Tibial nerve (tissue), 4 donors: ENCODE measurements at regions not wholly inside any gene's neighbourhood (a gene's known extent, or its start where the extent isn't known, plus 50 kb on each side); places are given as distances from the start of the nearest gene placed in this dataset.

Experiments used
- CTCF ChIP-seq, 5 experiments: fragments of 200-600 bp in 3 of 5; fragments of 450-650 bp in 2 of 5; sonication (generic) in 3 of 5; IDR thresholded peaks; one replicate each; pipeline ENCODE4 v1.5.1; 2016 to 2019; ENCODE audit warnings: antibody characterized with exemption in 5 of 5, mild to moderate bottlenecking in 3 of 5, moderate library complexity in 2 of 5
- EP300 ChIP-seq, 2 donors: sonication (generic); formaldehyde crosslinking; IDR thresholded peaks; one replicate each; pipeline ENCODE4 v1.6.1; 2017; ENCODE audit warnings: antibody characterized with exemption in 2 of 2, mild to moderate bottlenecking in 1 of 2
- POLR2A ChIP-seq, 2 donors: fragments of 450-650 bp; IDR thresholded peaks; one replicate each; pipeline ENCODE4 v1.6.1; 2017; ENCODE audit warnings: antibody characterized with exemption in 2 of 2, mild to moderate bottlenecking in 2 of 2, moderate library complexity in 2 of 2

DNA sequence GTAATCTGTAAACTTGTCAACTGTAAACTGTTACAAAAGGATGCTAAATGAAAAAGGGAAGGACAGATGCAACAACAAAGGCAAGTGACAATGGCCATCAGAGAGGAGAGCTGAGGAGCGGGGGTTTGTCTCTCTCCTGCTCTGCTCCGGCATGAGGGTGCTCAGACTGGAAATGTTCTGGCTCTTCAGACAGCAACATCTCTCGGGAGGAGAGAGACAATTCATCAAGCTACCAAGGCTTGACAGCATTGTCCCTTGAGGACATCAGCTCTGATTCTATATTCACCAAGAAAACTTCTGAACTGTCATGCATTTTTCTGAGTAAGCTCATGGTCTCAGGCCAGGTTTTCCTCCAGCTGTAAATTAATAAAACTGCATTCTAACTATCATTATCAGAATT, 408.2 kb downstream of the IGSF11 start:
- TF ChIP-seq CTCF (IDR thresholded peaks at IDR 0.05), result no peak
- no peak for TF ChIP-seq POLR2A (IDR thresholded peaks at IDR 0.05)
- no peak for TF ChIP-seq EP300 (IDR thresholded peaks at IDR 0.05)
